ENCODE measurements at regions not wholly inside any gene's neighbourhood (a gene's known extent, or its start where the extent isn't known, plus 50 kb on each side); places are given as distances from the start of the nearest gene placed in this dataset.
"Not testable (repeated sequence)": the region's sequence is repeated elsewhere in the genome, so short reads cannot be mapped to it uniquely, and the experiment has no call there.

DNA sequence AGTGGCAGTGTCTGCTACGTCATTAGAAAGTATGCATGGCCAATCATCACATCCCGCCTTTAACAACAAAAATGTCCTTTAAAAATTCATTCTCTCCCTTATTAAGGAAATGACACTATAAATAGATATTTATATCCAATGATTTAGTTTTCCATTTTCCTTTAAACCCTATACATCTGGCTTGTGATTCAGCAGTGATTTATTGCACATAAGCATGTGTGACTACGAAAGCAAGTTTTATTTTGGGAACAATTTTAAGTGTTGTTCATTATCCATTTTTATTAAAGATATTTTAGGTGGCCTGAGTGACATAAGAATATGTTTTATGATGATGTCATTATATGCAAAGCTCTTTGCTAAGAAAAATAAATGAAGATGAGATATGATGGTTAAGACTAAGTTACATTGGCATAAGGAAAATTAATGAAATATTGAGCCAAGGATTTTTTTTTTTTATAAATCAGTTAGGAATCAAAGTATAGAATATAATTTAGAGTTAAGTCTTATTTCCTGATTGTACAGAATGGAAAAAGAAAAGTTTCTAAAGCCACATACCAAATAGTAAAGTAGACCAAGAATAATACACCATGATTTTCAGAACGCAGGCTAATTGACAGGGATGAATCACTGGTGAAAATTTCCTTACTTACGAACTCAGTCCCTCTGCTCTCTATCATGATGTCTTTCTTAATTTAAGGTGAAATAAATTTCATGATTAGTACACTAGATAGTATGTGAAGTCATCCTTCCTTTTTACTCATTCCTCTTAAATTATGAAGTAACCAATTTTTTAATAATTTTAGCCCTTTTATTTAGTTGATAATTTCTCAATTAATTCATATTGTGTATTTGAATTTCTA lies 822.4 kb downstream of the FAT4 start:
- no peak for DNase-seq (ENCODE audit: low spot score)

DNA sequence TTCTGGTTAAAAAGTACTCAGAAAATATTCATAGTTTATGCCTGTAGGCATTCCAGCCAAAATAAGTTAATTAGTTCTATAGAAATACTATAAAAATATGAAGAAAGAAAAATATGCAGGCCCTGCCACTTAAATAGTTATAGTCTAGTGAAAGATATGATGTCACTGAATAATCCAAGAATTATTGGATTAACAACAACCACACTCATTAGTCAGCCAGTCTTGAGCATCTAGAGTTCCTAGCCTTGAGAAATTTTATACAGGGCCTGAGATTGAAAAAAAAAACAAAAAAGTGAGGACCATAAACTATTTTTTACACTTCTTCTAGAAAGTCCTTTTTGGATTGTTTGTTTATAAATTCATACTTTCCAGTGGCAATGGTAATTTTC lies 823.0 kb downstream of the FAT4 start:
- no peak for DNase-seq (ENCODE audit: low spot score)

DNA sequence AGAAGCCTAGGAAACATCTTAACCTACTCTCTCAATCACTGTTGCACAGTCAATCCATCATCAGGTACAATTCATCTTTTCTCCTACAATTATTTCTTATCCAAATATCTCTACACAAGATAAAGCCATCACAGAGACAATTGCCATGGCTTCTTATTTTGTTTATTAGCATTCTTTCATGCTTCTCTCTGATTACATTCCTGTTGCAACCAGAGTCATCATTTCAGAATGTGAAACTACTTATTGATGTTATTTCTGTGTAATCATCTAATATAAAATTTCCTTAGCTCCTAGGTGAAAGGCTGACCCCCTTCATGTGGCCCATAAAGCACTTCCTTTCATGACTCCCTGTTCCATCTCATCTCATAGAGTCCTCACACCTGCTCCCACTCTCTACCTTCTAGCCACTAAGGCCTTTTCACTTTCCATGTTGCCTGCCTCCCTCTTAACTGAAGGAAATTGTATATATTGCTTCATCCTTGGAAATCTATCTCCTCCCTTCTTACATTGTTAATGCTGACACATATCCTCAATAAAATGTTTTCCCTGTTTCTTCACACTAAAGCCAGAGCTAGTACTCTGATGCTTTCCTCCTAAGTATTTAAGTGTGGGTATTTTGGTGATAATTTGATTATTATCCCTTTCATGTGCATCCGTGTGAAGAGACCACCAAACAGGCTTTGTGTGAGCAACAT lies 829.9 kb downstream of the FAT4 start:
- DNase-seq (ENCODE audit: low spot score) = no peak

DNA sequence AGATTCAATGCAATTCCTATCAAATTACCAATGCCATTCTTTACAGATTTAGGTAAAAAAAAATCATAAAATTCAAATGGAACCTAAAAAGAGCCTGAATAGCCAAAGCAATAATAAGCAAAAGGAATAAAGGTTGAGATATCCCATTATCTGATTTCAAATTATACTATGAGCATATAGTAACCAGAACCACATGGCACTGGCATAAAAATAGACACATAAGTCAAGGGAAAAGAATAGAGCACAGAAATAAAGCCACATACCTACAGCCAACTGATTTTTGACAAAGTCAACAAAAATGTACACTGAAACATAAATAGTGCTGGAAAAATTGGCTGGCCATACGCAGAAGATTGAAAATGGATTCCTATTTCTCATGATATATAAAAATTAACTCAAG lies 853.7 kb downstream of the FAT4 start:
- DNase-seq (ENCODE audit: low spot score) = no peak

DNA sequence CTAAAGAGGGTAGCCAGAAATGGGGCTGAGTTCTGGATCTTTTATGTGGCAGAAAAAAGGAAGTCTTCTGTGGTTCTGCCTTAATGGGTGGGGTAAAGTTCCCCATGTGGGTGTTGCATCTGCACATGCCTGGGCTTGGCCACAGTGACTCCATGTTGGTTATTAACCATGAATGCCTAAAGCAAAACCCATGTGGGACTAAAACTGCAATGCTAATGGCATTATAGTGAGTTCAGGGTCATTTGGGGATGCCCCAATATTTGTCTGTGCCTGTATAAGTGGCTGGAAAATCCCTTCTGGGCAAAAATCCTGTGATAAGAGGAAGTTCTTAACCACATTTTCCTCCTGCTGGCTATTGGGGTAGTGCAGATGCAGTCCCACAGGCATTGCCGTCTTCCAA lies 857.4 kb downstream of the FAT4 start:
- no peak for DNase-seq (ENCODE audit: low spot score)

DNA sequence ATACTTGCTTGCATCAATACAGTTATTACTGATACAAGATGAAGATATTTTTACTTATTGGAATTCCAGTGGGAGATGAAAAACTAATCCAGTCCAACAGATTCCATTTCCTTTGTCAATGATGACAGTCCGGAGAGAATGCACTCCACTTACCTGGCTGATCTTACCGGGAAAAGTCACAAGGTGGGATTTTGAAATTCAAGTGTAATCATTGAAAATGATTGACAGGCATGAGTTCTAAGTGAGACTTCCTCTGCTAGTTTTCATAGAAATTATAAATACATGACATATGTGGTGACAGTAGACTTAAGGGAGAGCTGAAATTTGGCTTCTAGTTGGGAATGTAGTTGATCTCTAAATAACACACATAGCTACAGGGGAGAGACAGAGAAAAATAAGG lies 859.9 kb downstream of the FAT4 start:
- DNase-seq (ENCODE audit: low spot score) = no peak

DNA sequence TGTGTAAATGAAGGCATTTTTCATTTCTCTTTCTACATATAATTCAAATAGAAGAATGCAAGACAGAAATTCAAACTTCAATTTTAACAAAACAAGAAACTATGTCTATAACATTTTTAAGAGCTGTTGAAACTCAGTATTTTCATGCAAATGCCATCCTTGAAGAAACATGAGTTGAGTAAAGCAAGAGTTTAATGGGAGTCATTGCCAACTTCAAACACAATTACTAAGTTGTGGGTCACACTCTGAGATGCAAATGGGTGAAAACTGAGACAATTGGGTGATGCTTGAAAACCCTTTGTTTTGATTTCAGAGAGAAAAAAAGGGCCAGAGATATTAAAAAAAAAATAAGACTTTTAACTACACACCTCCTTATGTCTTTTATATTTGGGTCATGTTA lies 865.9 kb downstream of the FAT4 start:
- no peak for DNase-seq (ENCODE audit: low spot score)

DNA sequence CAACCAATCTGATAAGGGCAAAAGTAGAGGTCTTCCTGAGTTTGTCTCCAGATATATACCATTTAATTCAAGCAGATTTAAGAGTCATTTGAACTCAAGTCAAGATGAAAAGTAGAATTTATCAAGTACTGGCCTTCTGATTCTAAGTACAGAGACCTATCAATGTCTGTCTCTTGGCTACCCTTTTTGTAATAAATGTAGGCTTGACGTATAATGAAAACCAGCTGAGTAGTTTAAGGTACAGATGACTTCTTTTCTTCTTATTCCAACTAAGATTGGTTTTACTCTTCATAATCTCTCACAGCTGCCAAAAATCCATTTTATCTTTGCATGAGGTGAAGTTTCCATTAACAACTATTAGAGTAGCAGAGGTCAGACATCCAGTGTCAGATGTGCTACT lies 867.6 kb downstream of the FAT4 start:
- no peak for DNase-seq (ENCODE audit: low spot score)

DNA sequence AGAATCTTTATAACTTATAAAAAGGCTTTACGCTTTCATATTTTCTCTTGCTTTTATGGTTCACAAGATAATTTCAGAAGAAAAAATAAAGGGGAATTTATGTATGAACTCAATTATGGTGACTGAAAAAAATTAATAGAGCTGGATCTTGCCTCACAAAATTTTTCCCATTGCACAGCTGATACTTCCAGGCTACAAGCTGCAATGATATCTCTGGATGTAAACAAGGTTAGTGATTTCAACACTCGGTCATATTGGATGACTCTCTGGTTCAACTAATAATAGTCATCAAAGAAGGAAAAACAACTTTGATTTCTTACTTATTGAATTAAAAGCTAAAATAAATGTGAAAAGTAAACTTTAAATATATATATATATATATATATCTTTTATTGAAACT lies 868.0 kb downstream of the FAT4 start:
- DNase-seq (ENCODE audit: low spot score) = no peak

DNA sequence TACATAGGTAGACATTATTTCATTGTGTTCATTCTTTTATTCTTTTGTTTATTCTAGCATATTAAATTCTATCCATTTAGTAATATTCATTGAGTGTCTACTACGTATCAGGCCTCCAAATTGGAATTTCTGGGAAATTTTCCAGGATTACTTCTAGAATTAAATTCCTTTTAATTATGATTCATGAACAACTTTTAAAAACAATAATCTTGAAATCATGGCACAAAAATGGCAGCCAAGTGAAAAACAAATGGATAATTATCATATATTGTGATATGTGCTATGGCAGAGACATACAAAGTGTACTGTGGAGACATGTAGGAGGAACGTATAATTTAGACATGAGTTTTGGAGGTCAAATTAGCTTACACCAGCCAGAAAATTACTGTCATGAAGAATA lies 868.5 kb downstream of the FAT4 start:
- no peak for DNase-seq (ENCODE audit: low spot score)

DNA sequence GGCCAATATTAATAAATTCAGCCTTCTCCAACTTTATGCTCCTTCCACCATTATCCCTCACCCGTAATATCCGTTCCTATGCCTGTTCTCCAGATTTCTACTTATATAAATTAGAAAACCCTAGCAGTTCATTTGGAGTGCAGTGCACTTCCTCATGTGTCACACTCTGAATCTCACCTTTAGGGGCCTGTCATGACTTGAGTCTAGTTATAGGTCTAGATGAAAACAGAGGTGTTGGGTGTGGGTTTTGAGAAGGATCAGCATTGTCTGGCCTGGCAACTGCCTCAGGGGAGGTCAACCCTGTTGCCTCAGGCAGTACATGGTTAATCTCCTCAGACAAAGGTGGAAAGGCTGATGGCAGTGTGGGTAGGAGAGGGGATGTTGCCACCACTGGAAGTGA lies 876.8 kb downstream of the FAT4 start:
- DNase-seq (ENCODE audit: low spot score) = no peak

DNA sequence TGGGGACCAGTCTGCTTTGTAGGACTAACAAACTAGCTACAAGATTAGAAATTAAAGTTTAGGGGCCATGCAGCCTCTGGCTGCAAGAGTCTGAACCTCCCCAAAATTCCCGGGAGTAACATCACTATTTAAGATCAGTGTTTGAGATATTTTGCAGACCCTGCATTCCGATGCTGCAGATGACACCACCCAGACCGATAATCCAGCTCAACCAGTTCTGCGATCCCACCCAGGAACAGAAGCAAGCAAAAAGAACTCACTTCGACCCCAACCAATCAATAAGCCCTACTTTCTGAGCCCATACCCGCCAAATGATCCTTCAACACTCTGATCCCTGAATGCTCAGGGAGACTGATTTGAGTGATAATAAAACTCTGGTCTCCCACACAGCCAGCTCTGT lies 877.8 kb downstream of the FAT4 start:
- no peak for DNase-seq (ENCODE audit: low spot score)

DNA sequence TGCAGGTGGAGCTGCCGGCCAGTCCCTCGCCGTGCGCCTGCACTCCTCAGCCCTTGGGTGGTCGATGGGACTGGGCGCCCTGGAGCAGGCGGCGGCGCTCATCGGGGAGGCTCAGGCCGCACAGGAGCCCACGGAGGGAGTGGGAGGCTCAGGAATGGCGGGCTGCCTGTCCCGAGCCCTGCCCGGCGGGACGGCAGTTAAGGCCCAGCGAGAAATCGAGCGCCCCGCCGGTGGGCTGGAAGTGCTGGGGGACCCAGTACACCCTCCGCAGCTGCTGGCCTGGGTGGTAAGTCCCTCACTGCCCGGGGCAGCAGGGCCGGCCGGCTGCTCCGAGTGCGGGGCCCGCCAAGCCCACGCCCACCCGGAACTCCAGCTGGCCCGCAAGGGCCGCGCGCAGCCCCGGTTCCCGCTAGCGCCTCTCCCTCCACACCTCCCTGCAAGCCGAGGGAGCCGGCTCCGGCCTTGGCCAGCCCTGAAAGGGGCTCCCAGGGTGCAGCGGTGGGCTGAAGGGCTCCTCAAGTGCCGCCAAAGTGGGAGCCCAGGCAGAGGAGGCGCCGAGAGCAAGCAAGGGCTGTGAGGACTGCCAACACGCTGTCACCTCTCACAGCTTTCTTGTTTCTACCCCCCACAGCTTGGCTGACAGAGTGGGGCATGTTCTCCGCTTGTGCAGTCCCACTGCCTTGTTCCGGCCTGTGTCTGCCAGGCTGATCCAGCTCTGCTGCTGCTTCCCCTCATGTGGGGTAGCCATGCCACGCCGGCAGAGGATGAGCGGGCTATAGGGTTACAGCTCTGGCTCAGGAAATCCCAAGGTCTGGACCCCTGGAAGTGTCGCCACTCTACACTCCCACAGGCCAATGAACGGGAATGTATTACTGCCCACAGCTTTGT lies 886.7 kb downstream of the FAT4 start:
- not testable (repeated sequence) for DNase-seq (ENCODE audit: low spot score)

DNA sequence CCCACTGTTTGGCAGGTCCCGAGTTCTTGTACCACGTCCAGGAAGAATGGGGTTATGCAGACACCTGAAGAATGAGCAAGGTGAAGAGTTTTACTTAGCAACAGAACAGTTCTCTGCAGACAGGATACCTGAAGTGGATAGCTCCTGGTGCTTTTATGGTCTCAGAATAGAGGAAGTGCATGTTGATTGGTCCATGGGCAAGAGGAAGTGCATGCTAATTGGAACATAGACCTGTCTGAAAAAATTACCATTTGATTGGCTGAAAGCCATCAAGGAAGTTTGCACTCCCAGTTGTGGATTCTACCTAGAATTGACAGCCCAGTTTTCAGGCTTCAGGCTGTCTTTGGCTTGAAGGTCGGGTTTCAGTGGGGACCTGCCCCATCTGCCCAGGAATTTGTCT lies 887.5 kb downstream of the FAT4 start:
- no peak for DNase-seq (ENCODE audit: low spot score)

DNA sequence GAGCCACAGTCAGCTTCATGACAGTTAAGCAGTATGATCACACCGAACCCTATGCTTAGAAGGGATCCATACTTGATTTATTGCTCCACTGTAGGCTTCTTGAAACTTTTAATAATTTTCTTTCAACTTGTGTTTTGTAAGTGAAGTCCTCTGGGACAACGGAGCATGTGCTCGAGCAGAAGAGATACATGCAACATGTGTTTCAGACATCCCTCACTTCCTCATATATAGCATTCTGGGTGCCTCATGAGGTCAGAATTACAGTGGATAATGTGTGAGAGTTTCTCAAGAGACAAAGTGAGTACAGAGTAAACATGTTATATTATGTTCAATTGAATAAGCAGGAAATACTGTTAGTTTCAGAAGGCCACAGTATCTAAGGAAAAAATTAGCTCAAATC lies 893.2 kb downstream of the FAT4 start:
- no peak for DNase-seq (ENCODE audit: low spot score)

DNA sequence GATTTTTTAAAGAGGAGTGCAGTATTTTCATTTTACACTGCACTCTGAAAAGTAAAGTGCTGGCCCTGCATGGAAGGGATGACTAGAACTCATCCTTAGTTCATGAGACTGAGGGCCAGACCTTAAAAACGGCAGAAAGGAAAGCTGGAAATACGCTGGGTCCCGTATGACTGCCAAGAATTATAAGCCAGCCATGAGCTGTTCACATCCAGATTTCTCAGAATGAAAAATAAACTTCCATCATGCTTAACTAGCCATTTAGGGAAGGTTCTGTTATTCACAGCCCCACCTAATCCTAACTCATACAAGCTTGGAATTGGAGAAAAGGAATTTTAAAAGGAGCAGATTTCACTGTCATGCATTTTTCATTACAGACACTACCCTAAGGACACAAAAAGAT lies 894.4 kb downstream of the FAT4 start:
- DNase-seq (ENCODE audit: low spot score) = no peak

DNA sequence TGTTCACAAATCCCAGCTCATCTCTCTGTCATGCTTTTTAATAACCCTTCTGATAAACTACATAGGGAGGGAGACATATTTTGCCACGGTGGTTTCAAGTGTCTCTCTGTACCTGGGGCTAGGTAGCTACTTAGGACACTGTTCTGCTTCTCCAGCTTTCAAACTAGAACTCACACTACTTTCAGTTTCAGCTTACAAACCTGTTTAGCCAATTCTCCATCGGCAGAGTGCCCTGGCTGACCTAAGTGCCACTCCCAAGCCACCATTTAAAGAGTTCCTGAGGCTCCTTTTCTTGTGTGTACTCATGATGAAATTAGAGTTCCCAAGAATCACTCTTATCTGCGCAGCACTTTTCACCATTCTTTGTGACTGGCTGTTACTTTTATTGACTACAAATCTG lies 899.2 kb downstream of the FAT4 start:
- no peak for DNase-seq (ENCODE audit: low spot score)

DNA sequence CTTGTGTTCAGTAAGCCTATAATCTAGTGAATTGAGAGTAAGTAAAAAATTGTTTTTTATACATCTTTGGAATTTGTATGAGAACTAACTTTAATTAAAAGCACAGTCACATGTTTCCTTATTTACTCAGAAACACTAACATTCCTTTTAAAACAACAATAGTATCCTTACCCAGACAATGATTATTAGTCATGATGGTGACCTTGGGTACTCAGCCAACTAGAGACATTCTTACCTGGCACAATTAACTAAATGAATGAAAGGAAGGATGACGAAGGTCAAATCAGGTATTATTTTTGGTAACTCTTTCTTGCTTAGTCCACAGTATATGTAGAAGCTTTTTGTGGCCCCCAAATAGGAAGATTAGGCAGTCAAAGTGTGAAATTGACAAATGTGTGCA lies 901.0 kb downstream of the FAT4 start:
- DNase-seq (ENCODE audit: low spot score) = no peak

DNA sequence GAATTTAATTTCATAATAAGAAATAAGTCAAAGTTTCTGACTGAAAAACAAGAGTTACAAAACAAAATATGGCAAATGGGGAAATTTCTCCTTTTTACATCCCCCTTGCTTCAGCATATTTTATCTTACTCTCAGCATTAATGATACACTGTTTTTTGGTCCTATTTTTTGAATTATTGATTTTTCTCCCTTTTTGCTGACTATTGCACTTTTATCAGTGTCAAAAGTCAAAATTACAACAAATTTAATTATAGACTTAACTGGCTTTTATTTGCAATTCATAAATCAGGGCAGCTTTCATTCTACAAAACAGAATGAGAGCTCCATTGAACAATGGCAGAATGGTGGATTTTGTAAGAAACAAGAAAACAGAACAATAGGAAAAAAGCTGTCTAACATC lies 901.9 kb downstream of the FAT4 start:
- DNase-seq (ENCODE audit: low spot score) = no peak

DNA sequence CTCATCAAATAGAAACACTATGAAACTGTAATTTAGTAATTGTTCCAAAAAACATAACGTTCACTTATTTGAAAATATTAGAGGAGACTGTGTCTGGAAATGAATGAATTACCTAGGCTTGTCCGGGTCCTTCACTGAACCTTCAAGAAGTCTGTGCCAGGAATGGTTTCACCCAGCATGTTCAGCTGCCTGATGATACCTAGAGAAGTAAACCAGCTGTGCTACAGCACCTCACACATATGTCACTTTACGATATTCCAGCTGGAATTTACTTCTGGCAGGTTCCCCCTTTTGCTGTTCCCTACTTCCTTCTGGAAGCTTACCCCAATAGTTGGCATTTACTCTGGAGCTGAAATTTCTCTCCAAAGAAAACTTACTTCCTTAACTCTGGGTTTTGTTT lies 906.5 kb downstream of the FAT4 start:
- no peak for DNase-seq (ENCODE audit: low spot score)

DNA sequence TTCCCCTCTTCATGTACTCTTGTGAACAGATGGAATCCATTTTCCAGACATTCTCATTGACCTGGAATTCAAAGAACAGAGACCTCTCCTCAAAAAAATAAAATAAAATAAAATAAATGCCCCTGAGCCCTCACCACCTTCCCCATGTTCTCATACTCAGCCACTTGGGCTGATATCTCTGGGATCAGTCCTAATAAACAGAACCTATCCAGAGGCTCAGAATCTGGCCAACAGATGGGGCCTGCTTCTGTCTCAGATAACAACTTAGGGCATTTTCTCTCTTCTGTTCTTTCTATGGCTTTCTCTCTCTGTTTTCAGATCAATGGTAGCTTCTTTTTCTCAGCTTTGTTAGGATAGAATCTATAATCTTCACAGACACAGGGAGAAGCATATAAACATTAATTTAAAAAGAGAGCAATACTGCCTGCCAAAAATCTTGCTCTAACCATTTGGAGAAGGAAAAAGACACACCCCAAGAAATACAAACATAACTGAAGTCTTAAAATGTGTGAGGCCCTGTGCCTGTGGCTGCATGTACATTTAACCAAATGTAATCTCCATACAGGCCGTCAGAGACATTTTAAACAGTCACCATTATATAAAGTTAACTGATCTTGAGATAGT lies 907.1 kb downstream of the FAT4 start:
- DNase-seq (ENCODE audit: low spot score) = no peak

DNA sequence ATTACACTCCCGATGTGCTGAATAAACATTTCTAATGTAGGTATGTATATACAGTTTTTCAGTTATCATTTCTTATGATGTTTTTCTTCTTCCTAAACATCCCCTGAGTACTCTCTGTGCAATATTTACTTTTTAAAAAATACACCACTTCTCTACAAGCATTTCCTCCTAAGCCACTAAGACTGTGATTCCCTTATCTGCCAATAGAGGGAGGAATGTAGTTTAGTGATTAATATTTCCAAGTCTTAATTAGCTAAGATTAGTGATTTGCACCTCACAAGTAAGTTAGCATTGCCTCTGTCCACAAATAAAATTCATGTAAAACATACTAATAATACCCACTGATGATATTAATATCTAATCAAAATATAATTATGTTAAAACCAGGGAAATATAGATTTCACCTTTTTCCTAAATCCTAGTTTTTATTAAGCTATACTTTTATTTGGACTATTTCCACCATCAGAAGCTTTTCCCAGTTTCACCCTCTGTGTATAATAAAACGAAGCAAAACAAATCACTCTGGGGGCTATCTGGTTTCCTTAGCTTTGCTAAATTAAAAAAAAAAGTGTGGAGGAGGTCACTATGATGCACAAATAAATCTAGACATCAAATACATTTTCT lies 909.1 kb downstream of the FAT4 start:
- DNase-seq (ENCODE audit: low spot score) = peak; percentile 3

All from cerebellar cortex (tissue), 1 donor.